Neural crest cell (in vitro differentiated cells): ENCODE measurements at regions not wholly inside any gene's neighbourhood (a gene's known extent, or its start where the extent isn't known, plus 50 kb on each side); places are given as distances from the start of the nearest gene placed in this dataset.

ENCODE experiments used
- DNase-seq: peaks from one replicate; pipeline ENCODE4 v3.0.0; 2021; ENCODE audit warnings: low read depth, mixed read lengths, low spot score
- H3K27ac Mint-ChIP-seq: one replicate; pipeline ENCODE4 v1.8.0; 2021; ENCODE audit warnings: mild to moderate bottlenecking, mixed read lengths; ENCODE audit not compliant: unreplicated experiment
- H3K27me3 Mint-ChIP-seq: 2 replicates; pipeline ENCODE4 v1.8.0; 2021; ENCODE audit warnings: low read depth, mild to moderate bottlenecking, mixed read lengths
- H3K36me3 Mint-ChIP-seq: 2 replicates; pipeline ENCODE4 v1.8.0; 2021; ENCODE audit warnings: low read depth, mild to moderate bottlenecking, mixed read lengths
- H3K4me1 Mint-ChIP-seq: 2 replicates; pipeline ENCODE4 v1.8.0; 2021; ENCODE audit warnings: mixed read lengths
- H3K4me3 Mint-ChIP-seq: one replicate; pipeline ENCODE4 v1.8.0; 2021; ENCODE audit warnings: mild to moderate bottlenecking, mixed read lengths
- H3K9me3 Mint-ChIP-seq: 2 replicates; pipeline ENCODE4 v1.8.0; 2021; ENCODE audit warnings: mixed read lengths
- TF ChIP-seq, protein P1 (sequence below): fragments of 200-600 bp; sonication (generic); conservative IDR thresholded peaks from 2 replicates; pipeline ENCODE4 v1.5.0; 2021; ENCODE audit warnings: antibody characterized with exemption, mild to moderate bottlenecking

DNA sequence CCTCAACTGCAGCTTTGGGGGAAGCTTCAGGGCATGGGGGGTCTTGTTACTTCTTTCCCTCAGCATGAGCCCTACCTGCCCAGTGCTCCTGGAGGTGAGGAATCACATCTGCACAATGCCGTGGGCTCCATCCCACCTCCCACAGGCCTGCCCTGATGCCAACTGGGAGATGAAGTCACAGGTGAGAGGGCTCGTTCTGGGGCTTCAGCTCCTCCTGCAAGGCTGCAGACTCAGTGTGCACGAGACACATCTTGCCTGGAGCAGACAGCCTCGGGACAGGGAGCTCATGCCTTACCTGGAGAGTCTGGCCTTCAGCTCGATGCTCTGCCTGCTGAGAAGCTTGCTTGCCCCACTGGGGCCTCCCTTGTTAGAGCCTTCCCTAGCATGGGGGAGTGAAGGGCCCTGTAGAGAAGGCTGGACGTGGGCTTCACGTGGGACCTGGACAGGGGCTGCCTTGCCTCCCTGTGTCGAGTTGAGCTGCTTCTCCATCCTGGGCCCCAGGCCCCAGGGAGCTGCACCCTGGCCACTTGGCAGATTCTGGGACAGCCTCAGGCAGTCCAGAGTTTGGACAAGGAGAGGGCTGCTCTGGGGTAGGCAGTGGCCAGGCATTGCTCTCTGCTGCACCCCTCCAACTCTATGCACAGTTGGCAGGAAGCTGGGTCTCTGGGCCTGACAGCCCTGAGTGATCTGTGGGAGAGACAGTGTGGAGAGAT is 171.4 kb downstream of the KIF26A start:
- Mint-ChIP-seq H3K4me3 (no peak overlapping the region), H3K27me3 (peaks cover 8% of the 10 kb centered on the region), H3K9me3 (peaks cover 3% of the 10 kb centered on the region), H3K4me1 (no peaks in the 10 kb centered on the region), H3K36me3 (no peaks in the 10 kb centered on the region), H3K27ac (no peak overlapping the region)
- DNase-seq: no peak
- TF ChIP-seq, protein P1, sequence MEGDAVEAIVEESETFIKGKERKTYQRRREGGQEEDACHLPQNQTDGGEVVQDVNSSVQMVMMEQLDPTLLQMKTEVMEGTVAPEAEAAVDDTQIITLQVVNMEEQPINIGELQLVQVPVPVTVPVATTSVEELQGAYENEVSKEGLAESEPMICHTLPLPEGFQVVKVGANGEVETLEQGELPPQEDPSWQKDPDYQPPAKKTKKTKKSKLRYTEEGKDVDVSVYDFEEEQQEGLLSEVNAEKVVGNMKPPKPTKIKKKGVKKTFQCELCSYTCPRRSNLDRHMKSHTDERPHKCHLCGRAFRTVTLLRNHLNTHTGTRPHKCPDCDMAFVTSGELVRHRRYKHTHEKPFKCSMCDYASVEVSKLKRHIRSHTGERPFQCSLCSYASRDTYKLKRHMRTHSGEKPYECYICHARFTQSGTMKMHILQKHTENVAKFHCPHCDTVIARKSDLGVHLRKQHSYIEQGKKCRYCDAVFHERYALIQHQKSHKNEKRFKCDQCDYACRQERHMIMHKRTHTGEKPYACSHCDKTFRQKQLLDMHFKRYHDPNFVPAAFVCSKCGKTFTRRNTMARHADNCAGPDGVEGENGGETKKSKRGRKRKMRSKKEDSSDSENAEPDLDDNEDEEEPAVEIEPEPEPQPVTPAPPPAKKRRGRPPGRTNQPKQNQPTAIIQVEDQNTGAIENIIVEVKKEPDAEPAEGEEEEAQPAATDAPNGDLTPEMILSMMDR: no peak

DNA sequence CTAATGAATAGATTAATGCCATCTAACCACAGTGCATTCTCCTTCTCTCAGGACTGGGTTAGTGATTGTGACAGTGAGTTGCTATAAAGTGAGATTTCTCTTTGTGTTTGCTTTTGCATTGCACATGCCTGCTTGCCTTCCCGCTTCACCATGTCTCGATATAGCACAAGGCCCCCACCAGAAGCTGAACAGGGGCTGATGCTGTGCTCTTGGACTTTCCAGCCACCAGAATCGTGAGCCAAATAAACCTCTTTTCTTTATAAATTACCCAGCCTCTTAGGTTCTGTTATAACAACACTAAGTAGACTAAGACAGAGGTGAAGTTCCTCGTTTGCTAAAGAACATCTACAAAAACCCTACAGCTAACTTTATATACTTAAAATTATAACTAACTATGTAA is 173.0 kb downstream of the KIF26A start:
- H3K27ac Mint-ChIP-seq: no peak overlapping the region
- no peak for DNase-seq
- peaks cover 8% of the 10 kb centered on the region for H3K27me3 Mint-ChIP-seq
- TF ChIP-seq, protein P1: no peak
- H3K36me3 Mint-ChIP-seq: no peaks in the 10 kb centered on the region
- no peaks in the 10 kb centered on the region for H3K4me1 Mint-ChIP-seq
- peaks cover 3% of the 10 kb centered on the region for H3K9me3 Mint-ChIP-seq
- no peak overlapping the region for H3K4me3 Mint-ChIP-seq

DNA sequence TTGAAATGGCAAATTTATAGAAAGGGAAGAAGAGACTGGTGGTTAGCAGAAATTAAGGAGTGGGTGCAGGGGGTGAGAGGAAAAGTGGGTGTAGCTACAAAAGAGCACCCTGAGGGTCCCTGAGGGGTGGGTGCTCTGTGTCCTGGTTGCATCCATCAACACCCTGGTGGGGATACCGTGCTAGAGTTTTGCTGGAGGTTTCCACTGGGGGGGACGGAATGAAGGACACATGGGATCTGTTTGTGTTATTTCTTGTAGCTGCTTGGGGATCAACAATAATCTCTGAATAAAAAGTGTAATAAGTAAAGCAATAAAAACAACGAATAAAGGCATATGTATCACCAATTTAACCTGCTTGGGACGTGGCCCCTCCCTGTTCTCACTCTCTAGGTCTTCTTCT is 175.3 kb downstream of the KIF26A start:
- Mint-ChIP-seq H3K36me3 (no peaks in the 10 kb centered on the region), H3K4me1 (no peaks in the 10 kb centered on the region), H3K27ac (no peak overlapping the region), H3K9me3 (peaks cover 3% of the 10 kb centered on the region), H3K4me3 (no peak overlapping the region), H3K27me3 (peaks cover 8% of the 10 kb centered on the region)
- no peak for DNase-seq
- TF ChIP-seq, protein P1: no peak

DNA sequence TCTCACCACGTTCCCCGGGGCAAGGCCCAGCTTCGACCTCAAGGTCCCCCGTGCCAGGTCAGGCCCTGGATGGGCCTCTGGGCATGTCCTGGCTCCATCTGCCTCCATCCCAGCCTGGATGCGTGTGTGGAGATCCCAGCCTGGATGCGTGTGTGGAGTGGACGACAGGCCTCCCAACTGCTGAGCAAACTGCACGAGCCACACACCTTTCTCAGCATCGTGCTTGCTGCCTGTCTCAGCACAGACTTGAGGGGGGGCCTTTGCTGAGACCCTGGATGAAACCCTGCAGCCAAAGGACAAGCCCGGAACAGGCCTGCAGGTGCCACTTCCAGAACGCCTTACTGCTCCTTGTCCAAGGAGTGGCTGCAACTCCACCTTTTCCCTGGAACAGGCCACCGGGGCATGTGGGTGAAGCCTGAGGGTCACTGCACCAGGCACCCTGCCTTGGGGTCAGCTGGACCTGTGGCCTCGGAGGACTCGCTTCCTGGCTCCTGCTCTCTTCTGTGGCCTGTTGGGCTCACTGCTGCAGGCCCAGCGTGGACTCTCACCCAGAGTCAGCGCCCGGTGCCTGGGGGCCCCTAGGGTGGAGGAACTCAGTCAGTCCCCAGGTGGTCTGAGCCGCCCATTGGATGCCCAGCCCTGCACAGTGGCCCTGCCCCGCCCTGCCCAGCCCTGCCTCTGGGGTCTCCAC is 176.0 kb downstream of the KIF26A start:
- H3K4me3 Mint-ChIP-seq: no peak overlapping the region

DNA sequence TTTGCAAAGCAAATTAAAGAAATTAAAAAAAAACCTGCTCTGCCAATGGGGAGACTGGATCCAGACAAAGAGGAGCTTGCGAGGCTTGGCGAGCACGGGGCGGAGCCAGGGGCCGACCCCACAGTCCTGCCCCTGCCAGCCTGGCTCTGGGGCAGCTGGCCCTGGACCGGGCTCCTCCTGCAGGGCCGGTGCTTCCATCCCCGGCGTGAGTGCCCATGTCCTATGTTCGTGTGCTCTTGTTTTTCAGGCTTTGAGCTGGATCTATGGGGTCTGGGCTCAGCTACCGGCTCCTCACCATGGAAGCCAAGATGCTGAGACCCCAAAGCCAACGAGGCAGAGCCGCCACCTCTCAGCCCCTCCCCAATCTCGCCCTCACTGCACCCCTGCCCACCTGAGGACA is 176.8 kb downstream of the KIF26A start:
- Mint-ChIP-seq H3K27me3 (peaks cover 8% of the 10 kb centered on the region), H3K27ac (peak overlapping the region; percentile 19), H3K36me3 (no peaks in the 10 kb centered on the region), H3K9me3 (peaks cover 3% of the 10 kb centered on the region), H3K4me3 (no peak overlapping the region), H3K4me1 (no peaks in the 10 kb centered on the region)
- TF ChIP-seq, protein P1: no peak
- DNase-seq: no peak

More for the DNA sequence above, 176.0 kb downstream of the KIF26A start:
- Mint-ChIP-seq H3K36me3 (no peaks in the 10 kb centered on the region), H3K27ac (no peak overlapping the region), H3K27me3 (peaks cover 8% of the 10 kb centered on the region), H3K9me3 (peaks cover 3% of the 10 kb centered on the region), H3K4me1 (no peaks in the 10 kb centered on the region)
- no peak for DNase-seq
- TF ChIP-seq, protein P1: no peak
